ENCODE measurements at regions not wholly inside any gene's neighbourhood (a gene's known extent, or its start where the extent isn't known, plus 50 kb on each side); places are given as distances from the start of the nearest gene placed in this dataset.

DNA sequence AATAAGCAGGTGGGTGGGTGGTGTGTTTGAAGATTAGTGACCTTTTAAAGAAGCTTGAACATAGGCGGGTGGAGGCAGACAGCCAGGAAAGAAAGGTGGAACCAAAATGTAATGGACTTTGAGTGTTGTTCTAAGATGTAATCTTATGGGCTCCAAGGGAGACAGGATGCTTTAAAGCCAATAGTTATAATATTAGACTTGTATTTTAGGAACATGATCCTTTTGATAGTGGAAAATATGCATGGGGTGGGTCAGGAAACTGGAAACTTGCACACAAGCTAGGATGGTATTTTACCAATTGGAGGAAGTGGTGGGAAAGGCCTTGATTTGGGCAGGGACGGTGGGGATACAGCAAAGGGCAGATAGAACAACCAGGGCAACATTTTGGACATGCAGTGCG lies 151.8 kb upstream of the PDE7B start:
- no peak overlapping the region for H3K4ac ChIP-seq (ENCODE audit: low read length)
- WGBS, 2 donors (ENCODE audit: extremely low coverage in 2 of 2, insufficient read length in 2 of 2, insufficient replicate concordance in 1 of 2): no CpG with 5 or more reads among the region's 3 CpGs
- no peak overlapping the region for H3K9ac ChIP-seq (ENCODE audit: low read depth, low read length, poor library complexity)
- H3K4me2 ChIP-seq (ENCODE audit: insufficient read depth, low read length, poor library complexity, severe bottlenecking): no peak overlapping the region
- H3K18ac ChIP-seq (ENCODE audit: low read length): no peak overlapping the region
- H3K4me1 ChIP-seq (ENCODE audit: control insufficient read depth in 2 of 2, insufficient read depth in 1 of 2, low read depth in 1 of 2, low read length in 2 of 2): no peaks in the 10 kb centered on the region
- H3K4me3 ChIP-seq (ENCODE audit: low read length in 2 of 2): no peak overlapping the region
- H4K91ac ChIP-seq (ENCODE audit: low read depth, low read length, poor library complexity): no peak overlapping the region
- DNase-seq (ENCODE audit: low spot score): no peak
- H3K36me3 ChIP-seq (replicated peaks in 1 of 2; ENCODE audit: control insufficient read depth in 2 of 2, insufficient read depth in 2 of 2, low read length in 2 of 2): no peaks in the 10 kb centered on the region
- no peak overlapping the region for H2BK120ac ChIP-seq (ENCODE audit: low read depth, low read length)
- no peak overlapping the region for H2AK5ac ChIP-seq (ENCODE audit: low read depth, low read length)
- H4K8ac ChIP-seq (ENCODE audit: low read depth, low read length): no peak overlapping the region
- no peak overlapping the region for H3K14ac ChIP-seq (ENCODE audit: low read length)
- no peak overlapping the region for H2BK15ac ChIP-seq (ENCODE audit: low read length)
- H2BK5ac ChIP-seq (ENCODE audit: low read length): no peak overlapping the region
- no peak overlapping the region for H2AFZ ChIP-seq (ENCODE audit: low read length)
- no peak overlapping the region for H2BK12ac ChIP-seq (ENCODE audit: low read length)
- H3K9me3 ChIP-seq (replicated peaks in 1 of 2; ENCODE audit: control insufficient read depth in 2 of 2, insufficient read depth in 1 of 2, low read depth in 1 of 2, low read length in 2 of 2): no peaks in the 10 kb centered on the region
- H3K79me1 ChIP-seq (ENCODE audit: low read depth, low read length): no peaks in the 10 kb centered on the region
- H3K23ac ChIP-seq (ENCODE audit: low read depth, low read length, poor library complexity): no peak overlapping the region
- H3K27ac ChIP-seq (replicated peaks; ENCODE audit: low read length): no peak overlapping the region
- H3K27me3 ChIP-seq (ENCODE audit: control insufficient read depth in 3 of 3, insufficient read depth in 3 of 3, low read depth in 1 of 3, low read length in 3 of 3): no peaks in the 10 kb centered on the region

DNA sequence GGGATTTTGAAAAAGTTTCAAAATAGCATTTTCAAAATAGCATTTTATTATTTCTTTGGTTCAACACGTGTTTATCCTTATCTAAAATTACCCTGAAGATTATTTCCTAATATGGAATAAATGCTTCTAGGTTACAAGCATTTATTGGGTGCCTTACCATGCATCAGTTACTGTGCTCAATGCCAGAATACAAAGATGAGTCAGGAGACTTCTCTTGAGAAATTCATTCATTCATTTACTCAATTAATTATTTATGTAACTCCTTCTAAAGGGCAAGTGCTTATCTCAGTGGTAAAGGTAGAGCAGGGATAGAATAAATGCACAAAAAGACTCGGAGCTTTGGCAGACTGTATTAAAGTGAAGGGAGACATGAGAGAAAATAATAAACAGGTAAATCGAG lies 150.1 kb upstream of the PDE7B start:
- no peak overlapping the region for H2AFZ ChIP-seq (ENCODE audit: low read length)
- no peaks in the 10 kb centered on the region for H3K27me3 ChIP-seq (ENCODE audit: control insufficient read depth in 3 of 3, insufficient read depth in 3 of 3, low read depth in 1 of 3, low read length in 3 of 3)
- no peak overlapping the region for H2AK5ac ChIP-seq (ENCODE audit: low read depth, low read length)
- no peak overlapping the region for H2BK12ac ChIP-seq (ENCODE audit: low read length)
- no peaks in the 10 kb centered on the region for H3K9me3 ChIP-seq (replicated peaks in 1 of 2; ENCODE audit: control insufficient read depth in 2 of 2, insufficient read depth in 1 of 2, low read depth in 1 of 2, low read length in 2 of 2)
- no peak overlapping the region for H2BK120ac ChIP-seq (ENCODE audit: low read depth, low read length)
- H2BK15ac ChIP-seq (ENCODE audit: low read length): no peak overlapping the region
- no peak overlapping the region for H3K4me3 ChIP-seq (ENCODE audit: low read length in 2 of 2)
- no peak for DNase-seq (ENCODE audit: low spot score)
- H3K9ac ChIP-seq (ENCODE audit: low read depth, low read length, poor library complexity): no peak overlapping the region
- no peak overlapping the region for H3K23ac ChIP-seq (ENCODE audit: low read depth, low read length, poor library complexity)
- no peak overlapping the region for H3K4me2 ChIP-seq (ENCODE audit: insufficient read depth, low read length, poor library complexity, severe bottlenecking)
- H4K91ac ChIP-seq (ENCODE audit: low read depth, low read length, poor library complexity): no peak overlapping the region
- no peaks in the 10 kb centered on the region for H3K79me1 ChIP-seq (ENCODE audit: low read depth, low read length)
- no peaks in the 10 kb centered on the region for H3K4me1 ChIP-seq (ENCODE audit: control insufficient read depth in 2 of 2, insufficient read depth in 1 of 2, low read depth in 1 of 2, low read length in 2 of 2)
- H2BK5ac ChIP-seq (ENCODE audit: low read length): no peak overlapping the region
- no peak overlapping the region for H3K14ac ChIP-seq (ENCODE audit: low read length)
- 100% methylated on average over 1 of the region's 3 CpGs for WGBS, 2 donors (ENCODE audit: extremely low coverage in 2 of 2, insufficient read length in 2 of 2, insufficient replicate concordance in 1 of 2)
- H3K36me3 ChIP-seq (replicated peaks in 1 of 2; ENCODE audit: control insufficient read depth in 2 of 2, insufficient read depth in 2 of 2, low read length in 2 of 2): no peaks in the 10 kb centered on the region
- no peak overlapping the region for H3K27ac ChIP-seq (replicated peaks; ENCODE audit: low read length)
- no peak overlapping the region for H3K4ac ChIP-seq (ENCODE audit: low read length)
- H4K8ac ChIP-seq (ENCODE audit: low read depth, low read length): no peak overlapping the region
- H3K18ac ChIP-seq (ENCODE audit: low read length): no peak overlapping the region

DNA sequence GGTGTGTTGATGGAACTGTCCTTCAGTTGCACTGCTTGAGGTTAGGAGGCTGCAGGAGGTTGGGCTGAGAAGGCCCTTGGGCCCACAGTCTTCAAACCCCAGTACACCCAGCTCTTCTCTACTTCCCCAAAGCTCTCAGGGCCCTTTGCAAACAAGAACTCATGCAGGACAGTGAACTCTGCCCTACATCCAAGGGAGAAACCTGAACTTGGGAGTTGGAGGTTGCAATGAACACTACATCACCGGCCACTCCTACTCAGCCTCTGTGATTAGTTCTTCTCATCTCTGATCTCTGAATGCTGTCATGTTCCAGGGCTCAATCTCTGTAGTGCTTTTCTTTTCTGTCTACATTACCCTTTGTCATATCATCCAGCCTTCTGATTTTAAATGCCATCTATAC lies 148.5 kb upstream of the PDE7B start:
- Histone ChIP-seq H3K14ac (ENCODE audit: low read length) (no peak overlapping the region), H2BK120ac (ENCODE audit: low read depth, low read length) (no peak overlapping the region), H3K27ac (replicated peaks; ENCODE audit: low read length) (no peak overlapping the region), H3K36me3 (replicated peaks in 1 of 2; ENCODE audit: control insufficient read depth in 2 of 2, insufficient read depth in 2 of 2, low read length in 2 of 2) (no peaks in the 10 kb centered on the region), H2BK5ac (ENCODE audit: low read length) (no peak overlapping the region), H3K4me3 (ENCODE audit: low read length in 2 of 2) (no peak overlapping the region), H3K27me3 (ENCODE audit: control insufficient read depth in 3 of 3, insufficient read depth in 3 of 3, low read depth in 1 of 3, low read length in 3 of 3) (no peaks in the 10 kb centered on the region), H3K4me2 (ENCODE audit: insufficient read depth, low read length, poor library complexity, severe bottlenecking) (no peak overlapping the region), H2AK5ac (ENCODE audit: low read depth, low read length) (no peak overlapping the region), H4K91ac (ENCODE audit: low read depth, low read length, poor library complexity) (no peak overlapping the region), H3K23ac (ENCODE audit: low read depth, low read length, poor library complexity) (no peak overlapping the region), H3K9me3 (replicated peaks in 1 of 2; ENCODE audit: control insufficient read depth in 2 of 2, insufficient read depth in 1 of 2, low read depth in 1 of 2, low read length in 2 of 2) (no peaks in the 10 kb centered on the region), H2BK12ac (ENCODE audit: low read length) (no peak overlapping the region), H3K4ac (ENCODE audit: low read length) (no peak overlapping the region), H3K9ac (ENCODE audit: low read depth, low read length, poor library complexity) (no peak overlapping the region), H3K79me1 (ENCODE audit: low read depth, low read length) (no peaks in the 10 kb centered on the region), H4K8ac (ENCODE audit: low read depth, low read length) (no peak overlapping the region), H3K18ac (ENCODE audit: low read length) (no peak overlapping the region), H2BK15ac (ENCODE audit: low read length) (no peak overlapping the region), H3K4me1 (ENCODE audit: control insufficient read depth in 2 of 2, insufficient read depth in 1 of 2, low read depth in 1 of 2, low read length in 2 of 2) (no peaks in the 10 kb centered on the region), H2AFZ (ENCODE audit: low read length) (no peak overlapping the region)
- no CpG with 5 or more reads among the region's 1 CpG for WGBS, 2 donors (ENCODE audit: extremely low coverage in 2 of 2, insufficient read length in 2 of 2, insufficient replicate concordance in 1 of 2)
- no peak for DNase-seq (ENCODE audit: low spot score)

DNA sequence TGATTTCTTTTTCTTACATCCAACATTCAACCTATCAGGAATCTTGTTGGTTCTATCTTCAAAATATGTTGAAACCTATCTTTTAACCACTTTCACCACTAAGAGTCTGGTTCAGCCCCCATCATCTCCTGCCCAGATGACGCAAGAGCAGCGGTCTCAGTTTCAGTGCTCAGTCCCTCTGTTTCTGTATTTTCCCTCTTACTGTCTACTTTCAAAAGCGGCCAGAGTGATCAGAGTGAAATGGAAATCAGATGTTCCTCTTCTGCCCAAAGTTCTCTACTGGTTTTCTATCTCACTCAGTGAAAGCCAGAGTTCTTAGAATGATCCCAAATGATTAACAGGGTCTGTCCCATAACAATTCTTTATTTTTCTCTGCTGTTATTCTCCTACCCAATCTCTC lies 147.9 kb upstream of the PDE7B start:
- H3K23ac ChIP-seq (ENCODE audit: low read depth, low read length, poor library complexity): no peak overlapping the region
- H3K9ac ChIP-seq (ENCODE audit: low read depth, low read length, poor library complexity): no peak overlapping the region
- no peak overlapping the region for H4K91ac ChIP-seq (ENCODE audit: low read depth, low read length, poor library complexity)
- no peak overlapping the region for H3K4me3 ChIP-seq (ENCODE audit: low read length in 2 of 2)
- no peak overlapping the region for H3K18ac ChIP-seq (ENCODE audit: low read length)
- H4K8ac ChIP-seq (ENCODE audit: low read depth, low read length): no peak overlapping the region
- no peak overlapping the region for H2BK5ac ChIP-seq (ENCODE audit: low read length)
- WGBS, 2 donors (ENCODE audit: extremely low coverage in 2 of 2, insufficient read length in 2 of 2, insufficient replicate concordance in 1 of 2): no CpG with 5 or more reads among the region's 3 CpGs
- H2BK15ac ChIP-seq (ENCODE audit: low read length): no peak overlapping the region
- H3K27ac ChIP-seq (replicated peaks; ENCODE audit: low read length): no peak overlapping the region
- H2BK12ac ChIP-seq (ENCODE audit: low read length): no peak overlapping the region
- H2BK120ac ChIP-seq (ENCODE audit: low read depth, low read length): no peak overlapping the region
- H3K14ac ChIP-seq (ENCODE audit: low read length): no peak overlapping the region
- H3K36me3 ChIP-seq (replicated peaks in 1 of 2; ENCODE audit: control insufficient read depth in 2 of 2, insufficient read depth in 2 of 2, low read length in 2 of 2): no peaks in the 10 kb centered on the region
- no peaks in the 10 kb centered on the region for H3K79me1 ChIP-seq (ENCODE audit: low read depth, low read length)
- DNase-seq (ENCODE audit: low spot score): no peak
- H2AK5ac ChIP-seq (ENCODE audit: low read depth, low read length): no peak overlapping the region
- H2AFZ ChIP-seq (ENCODE audit: low read length): no peak overlapping the region
- H3K4me2 ChIP-seq (ENCODE audit: insufficient read depth, low read length, poor library complexity, severe bottlenecking): no peak overlapping the region
- H3K4me1 ChIP-seq (ENCODE audit: control insufficient read depth in 2 of 2, insufficient read depth in 1 of 2, low read depth in 1 of 2, low read length in 2 of 2): no peaks in the 10 kb centered on the region
- H3K27me3 ChIP-seq (ENCODE audit: control insufficient read depth in 3 of 3, insufficient read depth in 3 of 3, low read depth in 1 of 3, low read length in 3 of 3): no peaks in the 10 kb centered on the region
- H3K9me3 ChIP-seq (replicated peaks in 1 of 2; ENCODE audit: control insufficient read depth in 2 of 2, insufficient read depth in 1 of 2, low read depth in 1 of 2, low read length in 2 of 2): no peaks in the 10 kb centered on the region
- H3K4ac ChIP-seq (ENCODE audit: low read length): no peak overlapping the region
